Panc1 (cell line): ENCODE measurements at regions not wholly inside any gene's neighbourhood (a gene's known extent, or its start where the extent isn't known, plus 50 kb on each side); places are given as distances from the start of the nearest gene placed in this dataset.
"Not testable (repeated sequence)": the region's sequence is repeated elsewhere in the genome, so short reads cannot be mapped to it uniquely, and the experiment has no call there.

ENCODE experiments used
- ATAC-seq: fragments of 200-7000 bp; cut with Tn5 transposase; 2 replicates; pipeline ENCODE4 v1.9.1; 2020; ENCODE audit warnings: mild to moderate bottlenecking, moderate library complexity
- BruUV-seq: library from RNA; stranded (reverse); fragments of 400-500 nt; replicated peaks from 2 replicates; lab custom pipeline; 2021; lab: Mats Ljungman, UMichigan
- CTCF ChIA-PET: fragments of 300-600 bp; sonication (Branson Sonifier 250); formaldehyde crosslinking; loops from one replicate; lab custom pipeline; 2022; ENCODE audit warnings: antibody characterized with exemption; lab: Charles Lee
- POLR2A ChIA-PET: fragments of 300-600 bp; sonication (Branson Sonifier 250); formaldehyde crosslinking; loops from one replicate; lab custom pipeline; 2022; ENCODE audit warnings: antibody characterized with exemption; lab: Charles Lee
- DNase-seq: peaks from one replicate; pipeline ENCODE4 v3.0.0-alpha.2; 2010; ENCODE audit warnings: low read depth, low spot score
- H3K27ac ChIP-seq: 2 replicates; pipeline ENCODE4 v1.5.1; 2011; ENCODE audit warnings: mild to moderate bottlenecking, low read length, inconsistent platforms
- H3K27me3 ChIP-seq: fragments of 200-500 bp; sonication (Bioruptor generic); 2 replicates; pipeline ENCODE4 v1.6.0; 2014; ENCODE audit warnings: low read length, inconsistent platforms; ENCODE audit not compliant: control insufficient read depth, insufficient read depth
- H3K36me3 ChIP-seq: fragments of 200-500 bp; sonication (Bioruptor generic); 2 replicates; pipeline ENCODE4 v1.5.1; 2014; ENCODE audit warnings: inconsistent platforms, mild to moderate bottlenecking, low read length, moderate library complexity; ENCODE audit not compliant: control insufficient read depth, insufficient read depth
- H3K4me1 ChIP-seq: 2 replicates; pipeline ENCODE4 v1.5.1; 2011; ENCODE audit warnings: inconsistent platforms, mild to moderate bottlenecking, low read length, moderate library complexity; ENCODE audit not compliant: control insufficient read depth, insufficient read depth
- H3K4me3 ChIP-seq, 2 experiments: 2 replicates each; pipeline ENCODE4 v1.5.1; 2011 to 2012; ENCODE audit warnings: low read depth in 2 of 2, low read length in 2 of 2, mild to moderate bottlenecking in 2 of 2, inconsistent platforms in 1 of 2, moderate library complexity in 1 of 2
- H3K9me3 ChIP-seq: fragments of 200-500 bp; sonication (Bioruptor generic); 2 replicates; pipeline ENCODE4 v1.5.1; 2014; ENCODE audit warnings: low read depth, mild to moderate bottlenecking, inconsistent platforms, low read length, moderate library complexity; ENCODE audit not compliant: control insufficient read depth, insufficient read depth
- CTCF ChIP-seq: fragments of 450-650 bp; IDR thresholded peaks from 2 replicates; pipeline ENCODE4 v1.5.1; 2017; ENCODE audit warnings: mild to moderate bottlenecking
- POLR2AphosphoS5 ChIP-seq: IDR thresholded peaks from 2 replicates; pipeline ENCODE4 v1.6.1; 2012; ENCODE audit warnings: mild to moderate bottlenecking, low read depth, low read length, moderate library complexity
- REST ChIP-seq, 2 experiments: IDR thresholded peaks; 2 replicates each; pipeline ENCODE4 v1.6.1; 2011 to 2012; ENCODE audit warnings: low read depth in 2 of 2, control low read depth in 1 of 2, low read length in 1 of 2, mild to moderate bottlenecking in 1 of 2, moderate library complexity in 1 of 2; ENCODE audit not compliant: insufficient read depth in 1 of 2
- SIN3A ChIP-seq: IDR thresholded peaks from 2 replicates; pipeline ENCODE4 v1.6.1; 2012; ENCODE audit warnings: low read depth, mild to moderate bottlenecking, low read length, moderate library complexity, borderline replicate concordance; ENCODE audit not compliant: insufficient read depth
- TCF7L2 ChIP-seq: IDR thresholded peaks from 2 replicates; pipeline ENCODE4 v1.6.1; 2011; ENCODE audit warnings: mild to moderate bottlenecking, low read depth, low read length, inconsistent platforms
- in situ Hi-C: cut with HindIII; loops from 2 replicates; pipeline ENCODE4 v1.10.0; 2016; ENCODE audit warnings: low sequenced_read_pairs, low pct_unique_long_range_greater_than_20kb
- intact Hi-C: fragments of 100-400 bp; cut with micrococcal nuclease; formaldehyde crosslinking; loops from one replicate; pipeline ENCODE4 v1.10.0; 2022; ENCODE audit not compliant: unreplicated experiment

- POLR2A ChIA-PET: no interaction called here
These were observed 106.7 kb upstream of the PLEKHG1 start for GRCh38 chr6:150492941-150493340.

GRCh38 chr6:150493552-150493951, 106.1 kb upstream of the PLEKHG1 start:
- BruUV-seq, H3K4me1 ChIP-seq, DNase-seq, H3K4me3 ChIP-seq, CTCF ChIA-PET, in situ Hi-C loops, intact Hi-C loops, POLR2A ChIA-PET, H3K9me3 ChIP-seq, ATAC-seq, H3K27me3 ChIP-seq, H3K27ac ChIP-seq, H3K36me3 ChIP-seq: not testable (repeated sequence)

More at GRCh38 chr6:150492941-150493340, 106.7 kb upstream of the PLEKHG1 start:
- H3K9me3 ChIP-seq: no peaks in the 10 kb centered on the region
- BruUV-seq: no TSS peak
- H3K36me3 ChIP-seq: no peaks in the 10 kb centered on the region
- CTCF ChIA-PET: no interaction called here
- ATAC-seq (no peak), DNase-seq (no peak)
- TF ChIP-seq TCF7L2: no peak
- TF ChIP-seq CTCF: no peak
- H3K27me3 ChIP-seq: no peaks in the 10 kb centered on the region
- in situ Hi-C loops (no loop called here), intact Hi-C loops (no loop called here)
- no peaks in the 10 kb centered on the region for H3K4me1 ChIP-seq
- no peak overlapping the region for H3K27ac ChIP-seq
- no peak overlapping the region for H3K4me3 ChIP-seq

GRCh38 chr6:150494241-150494640, 105.4 kb upstream of the PLEKHG1 start:
- Histone ChIP-seq H3K9me3 (no peaks in the 10 kb centered on the region), H3K27me3 (no peaks in the 10 kb centered on the region), H3K36me3 (no peaks in the 10 kb centered on the region), H3K27ac (no peak overlapping the region), H3K4me3 (no peak overlapping the region), H3K4me1 (no peaks in the 10 kb centered on the region)
- no TSS peak for BruUV-seq
- CTCF ChIA-PET: no interaction called here
- ATAC-seq: no peak
- in situ Hi-C loops (no loop called here), intact Hi-C loops (no loop called here)
- no peak for DNase-seq
- TF ChIP-seq REST (IDR thresholded peaks at IDR 0.05; ENCODE audit: insufficient read depth in 1 of 2, low read depth in 2 of 2, low read length in 1 of 2) (no peak), POLR2AphosphoS5 (no peak), SIN3A (no peak), CTCF (no peak), TCF7L2 (no peak)
- POLR2A ChIA-PET: no interaction called here
